ENCODE measurements at regions not wholly inside any gene's neighbourhood (a gene's known extent, or its start where the extent isn't known, plus 50 kb on each side); places are given as distances from the start of the nearest gene placed in this dataset.

- no peak for TF ChIP-seq CTCF (IDR thresholded peaks at IDR 0.05; ENCODE audit: low read depth, low read length)
- no peak for DNase-seq (ENCODE audit: extremely low read depth, low read depth)
Observed at GRCh38 chr5:77855369-77855768, 79.2 kb upstream of the TBCA start.

GRCh38 chr5:77853353-77853907 is 77.3 kb upstream of the TBCA start:
- no peak for TF ChIP-seq CTCF (IDR thresholded peaks at IDR 0.05; ENCODE audit: low read depth, low read length)

GRCh38 chr5:77852514-77853352 is 76.6 kb upstream of the TBCA start:
- TF ChIP-seq CTCF (IDR thresholded peaks at IDR 0.05; ENCODE audit: low read depth, low read length), result no peak
- DNase-seq (ENCODE audit: extremely low read depth, low read depth), result no peak

More at GRCh38 chr5:77853353-77853907, 77.3 kb upstream of the TBCA start:
- DNase-seq (ENCODE audit: extremely low read depth, low read depth), result no peak

- TF ChIP-seq CTCF (IDR thresholded peaks at IDR 0.05; ENCODE audit: low read depth, low read length), result no peak
- no peak for DNase-seq (ENCODE audit: extremely low read depth, low read depth)
Observed at GRCh38 chr5:77852068-77852513, 76.0 kb upstream of the TBCA start.

- TF ChIP-seq CTCF (IDR thresholded peaks at IDR 0.05; ENCODE audit: low read depth, low read length), result no peak
Observed at GRCh38 chr5:77851176-77852067, 75.3 kb upstream of the TBCA start.

GRCh38 chr5:77850536-77851175 is 74.5 kb upstream of the TBCA start:
- no peak for TF ChIP-seq CTCF (IDR thresholded peaks at IDR 0.05; ENCODE audit: low read depth, low read length)
- no peak for DNase-seq (ENCODE audit: extremely low read depth, low read depth)

More at GRCh38 chr5:77851176-77852067, 75.3 kb upstream of the TBCA start:
- no peak for DNase-seq (ENCODE audit: extremely low read depth, low read depth)
